ENCODE measurements at regions not wholly inside any gene's neighbourhood (a gene's known extent, or its start where the extent isn't known, plus 50 kb on each side); places are given as distances from the start of the nearest gene placed in this dataset.

DNA sequence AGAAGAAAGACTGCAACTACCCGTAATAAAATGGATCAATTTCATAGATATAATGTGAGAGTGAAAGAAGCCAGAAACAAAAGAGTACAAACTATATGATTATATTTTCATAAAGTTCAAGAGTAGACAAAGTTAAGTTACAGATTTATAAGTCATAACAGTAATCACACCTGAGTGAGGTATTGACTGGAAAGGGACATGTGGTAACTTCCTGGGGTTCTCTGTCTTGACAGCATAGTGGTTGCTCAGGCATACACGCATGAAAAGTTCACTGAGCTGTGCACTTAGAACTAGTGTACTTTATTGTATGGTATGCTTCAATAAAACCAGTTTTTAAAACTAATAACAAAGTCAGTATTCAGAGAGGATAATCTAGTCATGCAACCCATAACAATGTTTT, 653.6 kb downstream of the EPM2A start:
- intact Hi-C loops (cut with DNase I), result no loop called here
- Histone ChIP-seq H3K36me3 (no peaks in the 10 kb centered on the region), H3K9me3 (no peaks in the 10 kb centered on the region), H3K27ac (no peak overlapping the region), H3K4me1 (no peaks in the 10 kb centered on the region), H3K27me3 (no peaks in the 10 kb centered on the region), H3K4me3 (no peak overlapping the region)
- no peak for TF ChIP-seq CTCF (IDR thresholded peaks at IDR 0.05)
- DNase-seq (ENCODE audit: low spot score in 2 of 2), result no peak

- intact Hi-C loops (cut with DNase I), result no loop called here
- no peaks in the 10 kb centered on the region for H3K27me3 ChIP-seq
- no peaks in the 10 kb centered on the region for H3K9me3 ChIP-seq
- no peaks in the 10 kb centered on the region for H3K4me1 ChIP-seq
- no peak overlapping the region for H3K27ac ChIP-seq
- TF ChIP-seq CTCF (IDR thresholded peaks at IDR 0.05), result no peak
- H3K4me3 ChIP-seq, result no peak overlapping the region
- no peak for DNase-seq (ENCODE audit: low spot score in 2 of 2)
- no peaks in the 10 kb centered on the region for H3K36me3 ChIP-seq
Measured at GRCh38 chr6:145082359-145082758, 653.0 kb downstream of the EPM2A start.

- no peak for TF ChIP-seq CTCF (IDR thresholded peaks at IDR 0.05)
- no peak for DNase-seq (ENCODE audit: low spot score in 2 of 2)
- intact Hi-C loops (cut with DNase I), result no loop called here
- Histone ChIP-seq H3K36me3 (no peaks in the 10 kb centered on the region), H3K4me1 (no peaks in the 10 kb centered on the region), H3K27me3 (no peaks in the 10 kb centered on the region), H3K27ac (no peak overlapping the region), H3K4me3 (no peak overlapping the region), H3K9me3 (no peaks in the 10 kb centered on the region)
Measured at GRCh38 chr6:145086197-145086596, 649.1 kb downstream of the EPM2A start.

- DNase-seq (ENCODE audit: low spot score in 2 of 2), result no peak
- Histone ChIP-seq H3K36me3 (no peaks in the 10 kb centered on the region), H3K4me3 (no peak overlapping the region), H3K27ac (no peak overlapping the region), H3K4me1 (no peaks in the 10 kb centered on the region), H3K9me3 (no peaks in the 10 kb centered on the region), H3K27me3 (no peaks in the 10 kb centered on the region)
- intact Hi-C loops (cut with DNase I), result no loop called here
- no peak for TF ChIP-seq CTCF (IDR thresholded peaks at IDR 0.05)
Measured at GRCh38 chr6:145087034-145087433, 648.3 kb downstream of the EPM2A start.

DNA sequence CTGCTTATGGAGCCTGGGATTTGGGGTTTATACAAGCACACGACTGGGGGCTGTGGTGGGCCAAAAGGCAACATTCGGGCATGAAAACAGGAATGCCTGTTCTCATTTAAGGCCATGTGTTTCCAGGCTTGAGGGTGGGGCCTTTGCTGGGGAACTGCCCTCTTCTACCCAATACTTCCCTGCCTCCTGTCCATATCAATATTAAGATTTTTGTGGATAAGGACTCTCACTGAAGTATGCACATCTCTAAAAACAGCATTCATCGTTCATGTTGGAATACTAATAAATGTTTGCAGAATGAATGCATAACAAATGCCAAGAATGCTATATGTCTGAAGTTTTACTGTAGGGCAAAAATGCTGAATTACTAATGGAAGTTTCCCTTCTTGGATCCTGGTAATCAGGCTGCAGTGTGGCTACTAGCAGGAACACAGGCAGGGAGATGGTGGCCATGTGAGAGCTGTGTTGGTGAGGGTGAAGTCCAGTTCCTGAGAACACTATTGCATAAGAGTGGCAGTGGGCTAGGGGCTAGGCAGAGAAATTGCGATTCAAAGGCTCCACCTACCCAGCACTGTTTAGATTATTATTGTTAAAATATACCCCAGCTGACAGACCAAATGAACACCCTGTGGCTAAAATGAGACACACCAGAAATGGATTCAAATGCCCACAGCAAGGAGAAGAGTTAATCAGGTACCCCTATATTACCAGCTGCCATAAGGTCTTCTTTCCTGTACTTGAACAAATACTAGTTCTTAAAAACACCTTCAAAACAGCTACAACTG, 644.3 kb downstream of the EPM2A start:
- TF ChIP-seq CTCF (IDR thresholded peaks at IDR 0.05), result no peak
- no peaks in the 10 kb centered on the region for H3K27me3 ChIP-seq
- H3K9me3 ChIP-seq, result no peaks in the 10 kb centered on the region
- H3K4me1 ChIP-seq, result no peaks in the 10 kb centered on the region
- no peaks in the 10 kb centered on the region for H3K36me3 ChIP-seq
- H3K4me3 ChIP-seq, result no peak overlapping the region
- intact Hi-C loops (cut with DNase I), result no loop called here
- DNase-seq (ENCODE audit: low spot score in 2 of 2), result no peak
- H3K27ac ChIP-seq, result no peak overlapping the region

Data from ascending aorta (tissue), 2 donors.